GM12878 (cell line): ENCODE measurements at regions not wholly inside any gene's neighbourhood (a gene's known extent, or its start where the extent isn't known, plus 50 kb on each side); places are given as distances from the start of the nearest gene placed in this dataset.

Source experiments
- ATAC-seq: fragments of 200-7000 bp; cut with Tn5 transposase; 3 replicates; pipeline ENCODE4 v1.9.1; 2020; ENCODE audit warnings: mild to moderate bottlenecking, moderate library complexity
- BruUV-seq: library from RNA; stranded (reverse); fragments of 400-500 nt; replicated peaks from 2 replicates; lab custom pipeline; 2021; lab: Mats Ljungman, UMichigan
- CTCF ChIA-PET: fragments of 300-600 bp; sonication (Branson Sonifier 250); formaldehyde crosslinking; extraction: SDS; loops from one replicate; lab custom pipeline; 2021; ENCODE audit warnings: inconsistent platforms; lab: Yijun Ruan, JAX
- POLR2A ChIA-PET: fragments of 350-600 bp; formaldehyde crosslinking; extraction: SDS; loops from one replicate; lab custom pipeline; 2021; ENCODE audit warnings: inconsistent platforms; lab: Charles Lee
- RAD21 ChIA-PET: fragments of 300-600 bp; sonication (Branson Sonifier 250); formaldehyde crosslinking; loops from one replicate; lab custom pipeline; 2023; ENCODE audit warnings: antibody characterized with exemption; ENCODE audit not compliant: unreplicated experiment; lab: Charles Lee
- SMC1A ChIA-PET: fragments of 300-600 bp; sonication (Branson Sonifier 250); formaldehyde crosslinking; loops from one replicate; lab custom pipeline; 2023; ENCODE audit not compliant: unreplicated experiment, uncharacterized antibody; lab: Charles Lee
- DNase-seq: peaks from one replicate; pipeline ENCODE4 v3.0.0-alpha.2; 2011; ENCODE audit warnings: low read depth, low spot score
- FAIRE-seq: peaks from 3 replicates; lab custom pipeline; 2011; peaks lifted over from hg19 to GRCh38; lab: Jason Lieb, UNC
- H2AFZ ChIP-seq: 2 replicates; pipeline ENCODE4 v1.6.0; 2011; ENCODE audit warnings: low read depth, low read length, control low read depth; ENCODE audit not compliant: control insufficient read depth
- H3K27ac ChIP-seq: 2 replicates; pipeline ENCODE4 v1.5.1; 2011; ENCODE audit warnings: control low read depth; ENCODE audit not compliant: control insufficient read depth, insufficient read depth
- H3K27me3 ChIP-seq, 2 experiments: replicated peaks in 1 of 2; 2 replicates each; pipeline versions ENCODE4 v1.6.0 to v1.6.1; 2011; ENCODE audit warnings: low read length in 1 of 2; ENCODE audit not compliant: control insufficient read depth in 2 of 2, insufficient read depth in 2 of 2
- H3K36me3 ChIP-seq, 2 experiments: 2 replicates each; pipeline ENCODE4 v1.5.1; 2011; ENCODE audit warnings: low read length in 1 of 2; ENCODE audit not compliant: control insufficient read depth in 2 of 2, insufficient read depth in 2 of 2
- H3K4me1 ChIP-seq: 2 replicates; pipeline ENCODE4 v1.6.1; 2011; ENCODE audit warnings: mild to moderate bottlenecking, low read length, moderate library complexity, mixed read lengths; ENCODE audit not compliant: control insufficient read depth, insufficient read depth
- H3K4me2 ChIP-seq: 2 replicates; pipeline ENCODE4 v1.6.0; 2011; ENCODE audit warnings: control low read depth; ENCODE audit not compliant: control insufficient read depth, insufficient read depth
- H3K4me3 ChIP-seq: fragments of 200-600 bp; sonication (generic); 2 replicates; pipeline ENCODE4 v1.5.1; 2016
- H3K79me2 ChIP-seq: 2 replicates; pipeline ENCODE4 v1.6.0; 2011; ENCODE audit warnings: low read length; ENCODE audit not compliant: control insufficient read depth, insufficient read depth
- H3K9ac ChIP-seq: 2 replicates; pipeline ENCODE4 v1.8.0; 2011; ENCODE audit warnings: low read length, control low read depth, mixed read lengths; ENCODE audit not compliant: control insufficient read depth, insufficient read depth
- H3K9me3 ChIP-seq: replicated peaks from 3 replicates; pipeline ENCODE4 v1.5.1; 2011; ENCODE audit warnings: mild to moderate bottlenecking, low read length; ENCODE audit not compliant: control insufficient read depth, insufficient read depth
- H4K20me1 ChIP-seq: 2 replicates; pipeline ENCODE4 v1.6.0; 2011; ENCODE audit not compliant: control insufficient read depth, insufficient read depth
- BHLHE40 ChIP-seq, 2 experiments: fragments of 450-650 bp in 1 of 2; IDR thresholded peaks; 2 replicates each; pipeline ENCODE4 v1.6.1; 2011 to 2017; ENCODE audit warnings: low read depth in 2 of 2, borderline replicate concordance in 1 of 2, improper control_type of control experiment in 1 of 2, low read length in 1 of 2, mild to moderate bottlenecking in 1 of 2
- CBX3 ChIP-seq: fragments of 200-600 bp; sonication (generic); IDR thresholded peaks from 2 replicates; pipeline ENCODE4 v1.6.1; 2016; ENCODE audit warnings: low read depth, borderline replicate concordance
- ESRRA ChIP-seq: IDR thresholded peaks from 2 replicates; pipeline ENCODE4 v1.6.1; 2012; ENCODE audit warnings: mild to moderate bottlenecking, low read length, improper control_type of control experiment
- EZH2 ChIP-seq: IDR thresholded peaks from 2 replicates; pipeline ENCODE4 v1.6.1; 2012; ENCODE audit warnings: low read depth, mild to moderate bottlenecking, control low read depth, inconsistent platforms, low read length, borderline replicate concordance; ENCODE audit not compliant: control insufficient read depth
- IRF4 ChIP-seq: IDR thresholded peaks from 2 replicates; pipeline ENCODE4 v1.6.1; 2011; ENCODE audit warnings: low read depth, low read length
- LARP7 ChIP-seq: fragments of 450-650 bp; IDR thresholded peaks from 2 replicates; pipeline ENCODE4 v1.6.1; 2017; ENCODE audit warnings: mild to moderate bottlenecking
- MTA3 ChIP-seq: IDR thresholded peaks from 2 replicates; pipeline ENCODE4 v1.6.1; 2012; ENCODE audit warnings: low read length, inconsistent platforms, borderline replicate concordance
- MYC ChIP-seq: IDR thresholded peaks from 2 replicates; pipeline ENCODE4 v1.6.1; 2011; ENCODE audit warnings: mild to moderate bottlenecking, low read length, moderate library complexity, inconsistent platforms; ENCODE audit not compliant: insufficient read depth, insufficient replicate concordance, insufficient read length, severe bottlenecking
- NBN ChIP-seq: fragments of 450-650 bp; IDR thresholded peaks from 2 replicates; pipeline ENCODE4 v1.6.1; 2016
- POU2F2 ChIP-seq: IDR thresholded peaks from 3 replicates; pipeline ENCODE4 v1.6.1; 2011; ENCODE audit warnings: low read depth, mild to moderate bottlenecking, low read length, borderline replicate concordance
- TARDBP ChIP-seq: IDR thresholded peaks from 2 replicates; pipeline ENCODE4 v1.6.1; 2016; ENCODE audit warnings: borderline replicate concordance
- TCF12 ChIP-seq: IDR thresholded peaks from 2 replicates; pipeline ENCODE4 v1.6.1; 2011; ENCODE audit warnings: low read depth, mild to moderate bottlenecking, low read length
- WRNIP1 ChIP-seq: IDR thresholded peaks from 2 replicates; pipeline ENCODE4 v1.6.1; 2011; ENCODE audit warnings: low read depth, low read length, improper control_type of control experiment, borderline replicate concordance
- YY1 ChIP-seq: IDR thresholded peaks from 2 replicates; pipeline ENCODE4 v1.6.1; 2011; ENCODE audit warnings: low read depth, mild to moderate bottlenecking, low read length
- ZBED1 ChIP-seq: IDR thresholded peaks from 2 replicates; pipeline ENCODE4 v1.6.1; 2016; ENCODE audit warnings: borderline replicate concordance
- ZNF24 ChIP-seq: fragments of 450-650 bp; IDR thresholded peaks from 2 replicates; pipeline ENCODE4 v1.6.1; 2017; ENCODE audit warnings: antibody characterized with exemption, mild to moderate bottlenecking
- ZZZ3 ChIP-seq: IDR thresholded peaks from 2 replicates; pipeline ENCODE4 v1.6.1; 2011; ENCODE audit warnings: low read depth; ENCODE audit not compliant: control insufficient read depth, insufficient read length
- WGBS: methylation state at CpG from one replicate; pipeline ENCODE4 v1.1.6; 2016; ENCODE audit warnings: low lambda C conversion rate; ENCODE audit not compliant: insufficient replicate concordance, insufficient coverage; ENCODE audit errors: missing lambda C conversion rate; 5-methylcytosine and 5-hydroxymethylcytosine counted together
- in situ Hi-C: fragments of 300-500 bp; cut with MboI; formaldehyde crosslinking; loops from 9 replicates; pipeline ENCODE4 v1.14.3; 2018; ENCODE audit warnings: mixed read lengths
- intact Hi-C: fragments of 100-400 bp; cut with micrococcal nuclease; formaldehyde crosslinking; loops from one replicate; pipeline ENCODE4 v1.14.2; 2022; ENCODE audit not compliant: unreplicated experiment
- TF ChIP-seq, protein P1 (sequence below): fragments of 450-650 bp; conservative IDR thresholded peaks from 2 replicates; pipeline ENCODE4 v1.6.1; 2017; ENCODE audit warnings: mild to moderate bottlenecking, moderate library complexity
- TF ChIP-seq, protein P2 (sequence below): fragments of 450-650 bp; IDR thresholded peaks from 2 replicates; pipeline ENCODE4 v1.6.1; 2018; ENCODE audit warnings: mild to moderate bottlenecking, low read depth, moderate library complexity; ENCODE audit not compliant: partially characterized antibody
- TF ChIP-seq, protein P3 (sequence below): IDR thresholded peaks from 2 replicates; pipeline ENCODE4 v1.6.1; 2012; ENCODE audit warnings: low read depth, low read length, improper control_type of control experiment

DNA sequence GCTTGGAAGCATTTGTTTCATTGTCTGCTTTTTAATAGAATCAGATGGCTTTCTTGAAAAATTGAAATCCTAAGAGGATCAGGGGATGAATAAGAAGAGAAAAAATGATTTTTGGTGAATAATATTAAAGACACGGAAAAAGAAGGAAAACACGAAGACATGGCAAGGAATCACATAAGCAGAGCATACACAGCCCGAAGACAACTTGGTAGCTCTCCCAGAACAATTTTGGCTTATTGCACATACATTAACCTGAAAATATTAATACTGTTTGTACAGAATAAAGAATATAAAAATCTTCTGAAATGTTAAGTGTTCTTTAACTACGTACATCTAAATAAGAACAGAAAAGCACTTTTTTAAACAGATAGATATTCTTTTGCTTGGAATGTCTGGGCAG lies 150.0 kb downstream of the SHOX2 start:
- no peak for DNase-seq
- H3K9ac ChIP-seq = no peak overlapping the region
- ChIA-PET POLR2A (no interaction called here), SMC1A (interaction anchor here (0.6 to 0.8 kb wide), 3 partner anchors 26 to 688 kb away, joined by 3 read pairs; partner anchors contain the start of gene GFM1), CTCF (interaction anchor here (0.6 to 1.8 kb wide), 4 partner anchors 24 to 478 kb away, joined by 3 to 8 read pairs (median 3); no protein-coding TSS in a partner anchor), RAD21 (interaction anchor here (1.0 kb wide), 1 partner anchor 478 kb away, joined by 3 read pairs; no protein-coding TSS in a partner anchor)
- no peaks in the 10 kb centered on the region for H3K9me3 ChIP-seq
- in situ Hi-C loops (no loop called here), intact Hi-C loops (no loop called here)
- no TSS peak for BruUV-seq
- H3K4me2 ChIP-seq = no peak overlapping the region
- no peak overlapping the region for H2AFZ ChIP-seq
- no peaks in the 10 kb centered on the region for H3K36me3 ChIP-seq
- 59% methylated on average over 4 of the region's 4 CpGs for WGBS
- H3K4me1 ChIP-seq = no peaks in the 10 kb centered on the region
- no peak overlapping the region for H3K4me3 ChIP-seq
- no peaks in the 10 kb centered on the region for H3K79me2 ChIP-seq
- no peak overlapping the region for H3K27ac ChIP-seq
- H3K27me3 ChIP-seq = no peaks in the 10 kb centered on the region
- ATAC-seq = no peak
- no peaks in the 10 kb centered on the region for H4K20me1 ChIP-seq
- FAIRE-seq = no peak
- TF ChIP-seq MYC (no peak), ZBED1 (no peak), BHLHE40 (IDR thresholded peaks at IDR 0.05; ENCODE audit: borderline replicate concordance in 1 of 2, low read depth in 2 of 2, low read length in 1 of 2) (no peak), WRNIP1 (no peak), IRF4 (no peak), EZH2 (no peak), TCF12 (no peak), POU2F2 (no peak), TARDBP (no peak), NBN (no peak), ZNF24 (no peak), LARP7 (no peak), YY1 (no peak), ESRRA (no peak), MTA3 (no peak), CBX3 (no peak), ZZZ3 (no peak)
- TF ChIP-seq, protein P1, sequence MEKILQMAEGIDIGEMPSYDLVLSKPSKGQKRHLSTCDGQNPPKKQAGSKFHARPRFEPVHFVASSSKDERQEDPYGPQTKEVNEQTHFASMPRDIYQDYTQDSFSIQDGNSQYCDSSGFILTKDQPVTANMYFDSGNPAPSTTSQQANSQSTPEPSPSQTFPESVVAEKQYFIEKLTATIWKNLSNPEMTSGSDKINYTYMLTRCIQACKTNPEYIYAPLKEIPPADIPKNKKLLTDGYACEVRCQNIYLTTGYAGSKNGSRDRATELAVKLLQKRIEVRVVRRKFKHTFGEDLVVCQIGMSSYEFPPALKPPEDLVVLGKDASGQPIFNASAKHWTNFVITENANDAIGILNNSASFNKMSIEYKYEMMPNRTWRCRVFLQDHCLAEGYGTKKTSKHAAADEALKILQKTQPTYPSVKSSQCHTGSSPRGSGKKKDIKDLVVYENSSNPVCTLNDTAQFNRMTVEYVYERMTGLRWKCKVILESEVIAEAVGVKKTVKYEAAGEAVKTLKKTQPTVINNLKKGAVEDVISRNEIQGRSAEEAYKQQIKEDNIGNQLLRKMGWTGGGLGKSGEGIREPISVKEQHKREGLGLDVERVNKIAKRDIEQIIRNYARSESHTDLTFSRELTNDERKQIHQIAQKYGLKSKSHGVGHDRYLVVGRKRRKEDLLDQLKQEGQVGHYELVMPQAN = no peak
- TF ChIP-seq, protein P2, sequence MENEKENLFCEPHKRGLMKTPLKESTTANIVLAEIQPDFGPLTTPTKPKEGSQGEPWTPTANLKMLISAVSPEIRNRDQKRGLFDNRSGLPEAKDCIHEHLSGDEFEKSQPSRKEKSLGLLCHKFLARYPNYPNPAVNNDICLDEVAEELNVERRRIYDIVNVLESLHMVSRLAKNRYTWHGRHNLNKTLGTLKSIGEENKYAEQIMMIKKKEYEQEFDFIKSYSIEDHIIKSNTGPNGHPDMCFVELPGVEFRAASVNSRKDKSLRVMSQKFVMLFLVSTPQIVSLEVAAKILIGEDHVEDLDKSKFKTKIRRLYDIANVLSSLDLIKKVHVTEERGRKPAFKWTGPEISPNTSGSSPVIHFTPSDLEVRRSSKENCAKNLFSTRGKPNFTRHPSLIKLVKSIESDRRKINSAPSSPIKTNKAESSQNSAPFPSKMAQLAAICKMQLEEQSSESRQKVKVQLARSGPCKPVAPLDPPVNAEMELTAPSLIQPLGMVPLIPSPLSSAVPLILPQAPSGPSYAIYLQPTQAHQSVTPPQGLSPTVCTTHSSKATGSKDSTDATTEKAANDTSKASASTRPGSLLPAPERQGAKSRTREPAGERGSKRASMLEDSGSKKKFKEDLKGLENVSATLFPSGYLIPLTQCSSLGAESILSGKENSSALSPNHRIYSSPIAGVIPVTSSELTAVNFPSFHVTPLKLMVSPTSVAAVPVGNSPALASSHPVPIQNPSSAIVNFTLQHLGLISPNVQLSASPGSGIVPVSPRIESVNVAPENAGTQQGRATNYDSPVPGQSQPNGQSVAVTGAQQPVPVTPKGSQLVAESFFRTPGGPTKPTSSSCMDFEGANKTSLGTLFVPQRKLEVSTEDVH = no peak
- TF ChIP-seq, protein P3, sequence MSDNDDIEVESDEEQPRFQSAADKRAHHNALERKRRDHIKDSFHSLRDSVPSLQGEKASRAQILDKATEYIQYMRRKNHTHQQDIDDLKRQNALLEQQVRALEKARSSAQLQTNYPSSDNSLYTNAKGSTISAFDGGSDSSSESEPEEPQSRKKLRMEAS = no peak
